Stimulated activated CD4-positive, alpha-beta T cell treated with anti-CD3 and anti-CD28 coated beads, Interleukin-1b, Interleukin-23, amount 100 ng/mL, for 48 hours (primary cell): ENCODE measurements at regions not wholly inside any gene's neighbourhood (a gene's known extent, or its start where the extent isn't known, plus 50 kb on each side); places are given as distances from the start of the nearest gene placed in this dataset.
"Not testable (repeated sequence)": the region's sequence is repeated elsewhere in the genome, so short reads cannot be mapped to it uniquely, and the experiment has no call there.

Experiments
- DNase-seq: peaks from one replicate; pipeline ENCODE4 v3.0.0-alpha.2; 2020

GRCh38 chr5:121503111-121503840 lies 348.4 kb upstream of the FTMT start:
- DNase-seq: no peak

- DNase-seq: no peak
Observed at GRCh38 chr5:121516997-121517396, 334.7 kb upstream of the FTMT start.

- DNase-seq: no peak
Observed at GRCh38 chr5:121525706-121526105, 326.0 kb upstream of the FTMT start.

GRCh38 chr5:121526908-121527307 lies 324.8 kb upstream of the FTMT start:
- DNase-seq: no peak

- DNase-seq: no peak
Observed at GRCh38 chr5:121533814-121534213, 317.9 kb upstream of the FTMT start.

GRCh38 chr5:121550989-121551388 lies 300.7 kb upstream of the FTMT start:
- no peak for DNase-seq

- no peak for DNase-seq
Observed at GRCh38 chr5:121559832-121560231, 291.9 kb upstream of the FTMT start.

GRCh38 chr5:121572061-121572460 lies 279.6 kb upstream of the FTMT start:
- DNase-seq: no peak

- DNase-seq: no peak
Observed at GRCh38 chr5:121573721-121574382, 277.8 kb upstream of the FTMT start.

GRCh38 chr5:121581588-121581987 lies 270.1 kb upstream of the FTMT start:
- DNase-seq: no peak

- no peak for DNase-seq
Observed at GRCh38 chr5:121596882-121597281, 254.8 kb upstream of the FTMT start.

- DNase-seq: no peak
Observed at GRCh38 chr5:121608826-121609225, 242.9 kb upstream of the FTMT start.

- DNase-seq: no peak
Observed at GRCh38 chr5:121624035-121624434, 227.6 kb upstream of the FTMT start.

GRCh38 chr5:121628783-121629182 lies 222.9 kb upstream of the FTMT start:
- no peak for DNase-seq

- DNase-seq: no peak
Observed at GRCh38 chr5:121630402-121630801, 221.3 kb upstream of the FTMT start.

GRCh38 chr5:121634946-121635345 lies 216.7 kb upstream of the FTMT start:
- DNase-seq: no peak

GRCh38 chr5:121638126-121638525 lies 213.6 kb upstream of the FTMT start:
- DNase-seq: no peak

GRCh38 chr5:121640298-121640697 lies 211.4 kb upstream of the FTMT start:
- no peak for DNase-seq

- no peak for DNase-seq
Observed at GRCh38 chr5:121658221-121658620, 193.5 kb upstream of the FTMT start.

- no peak for DNase-seq
Observed at GRCh38 chr5:121660142-121660541, 191.5 kb upstream of the FTMT start.

GRCh38 chr5:121665542-121665941 lies 186.1 kb upstream of the FTMT start:
- not testable (repeated sequence) for DNase-seq

- DNase-seq: no peak
Observed at GRCh38 chr5:121667292-121667691, 184.4 kb upstream of the FTMT start.

- DNase-seq: no peak
Observed at GRCh38 chr5:121668635-121669034, 183.0 kb upstream of the FTMT start.

- no peak for DNase-seq
Observed at GRCh38 chr5:121671624-121672023, 180.1 kb upstream of the FTMT start.

- DNase-seq: no peak
Observed at GRCh38 chr5:121675924-121676323, 175.8 kb upstream of the FTMT start.
